PC-3 (cell line): ENCODE measurements at regions not wholly inside any gene's neighbourhood (a gene's known extent, or its start where the extent isn't known, plus 50 kb on each side); places are given as distances from the start of the nearest gene placed in this dataset.

ENCODE experiments used
- EZH2 ChIP-seq: fragments of 300-600 bp; sonication (generic); IDR thresholded peaks from one replicate; pipeline ENCODE4 v1.6.1; 2017; ENCODE audit warnings: antibody characterized with exemption, mild to moderate bottlenecking, low read length; ENCODE audit not compliant: unreplicated experiment
- EZH2phosphoT487 ChIP-seq: fragments of 300-600 bp; sonication (generic); IDR thresholded peaks from 2 replicates; pipeline ENCODE4 v1.6.1; 2018; ENCODE audit warnings: mild to moderate bottlenecking, antibody characterized with exemption, low read length, borderline replicate concordance
- TF ChIP-seq, protein P1 (sequence below): fragments of 300-600 bp; sonication (generic); conservative IDR thresholded peaks from 2 replicates; pipeline ENCODE4 v1.5.1; 2017; ENCODE audit warnings: antibody characterized with exemption, low read depth, mild to moderate bottlenecking, low read length

DNA sequence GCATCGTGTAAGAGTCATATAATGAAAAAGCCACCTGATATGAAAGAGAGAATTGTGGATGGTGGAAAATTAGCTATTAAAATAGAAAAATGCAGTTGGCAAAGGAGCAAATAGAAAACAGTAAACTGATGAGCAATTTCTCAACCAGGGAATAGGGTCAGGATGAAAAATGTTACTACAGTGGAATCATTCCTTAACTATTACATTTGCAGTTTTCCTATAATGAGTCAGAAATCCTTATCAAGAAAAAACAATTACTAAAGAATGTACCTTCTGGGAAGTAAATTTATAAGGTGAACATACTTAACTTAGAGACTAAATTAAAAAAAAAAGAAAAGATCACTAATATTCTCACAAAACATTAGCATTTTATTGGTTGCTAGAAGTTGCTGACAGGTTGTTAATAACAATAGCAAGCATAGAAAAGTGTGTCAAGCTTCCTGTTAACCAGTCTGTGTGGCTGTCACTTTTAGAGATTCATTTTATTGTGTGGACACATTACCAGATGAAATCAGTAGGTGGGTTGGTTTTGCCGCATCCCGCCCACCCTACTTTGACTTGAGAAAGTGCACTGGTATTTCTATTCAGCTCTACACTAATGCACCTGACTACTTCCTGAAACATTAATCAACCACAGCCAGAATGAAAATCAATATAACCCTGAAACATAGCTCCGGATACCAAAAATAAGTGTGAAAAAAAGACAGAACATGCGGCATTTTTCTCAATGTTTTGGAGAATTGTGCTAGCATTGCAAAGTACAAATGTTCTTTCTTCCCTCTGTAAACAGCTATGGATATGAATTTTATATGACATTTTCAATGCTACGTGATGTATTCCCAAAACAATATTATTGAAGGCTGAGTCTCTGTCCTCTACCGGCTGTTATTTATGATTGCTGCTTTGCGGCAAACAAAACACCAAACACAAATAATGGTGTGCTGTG lies 576.7 kb downstream of the SLC16A7 start:
- TF ChIP-seq, protein P1, sequence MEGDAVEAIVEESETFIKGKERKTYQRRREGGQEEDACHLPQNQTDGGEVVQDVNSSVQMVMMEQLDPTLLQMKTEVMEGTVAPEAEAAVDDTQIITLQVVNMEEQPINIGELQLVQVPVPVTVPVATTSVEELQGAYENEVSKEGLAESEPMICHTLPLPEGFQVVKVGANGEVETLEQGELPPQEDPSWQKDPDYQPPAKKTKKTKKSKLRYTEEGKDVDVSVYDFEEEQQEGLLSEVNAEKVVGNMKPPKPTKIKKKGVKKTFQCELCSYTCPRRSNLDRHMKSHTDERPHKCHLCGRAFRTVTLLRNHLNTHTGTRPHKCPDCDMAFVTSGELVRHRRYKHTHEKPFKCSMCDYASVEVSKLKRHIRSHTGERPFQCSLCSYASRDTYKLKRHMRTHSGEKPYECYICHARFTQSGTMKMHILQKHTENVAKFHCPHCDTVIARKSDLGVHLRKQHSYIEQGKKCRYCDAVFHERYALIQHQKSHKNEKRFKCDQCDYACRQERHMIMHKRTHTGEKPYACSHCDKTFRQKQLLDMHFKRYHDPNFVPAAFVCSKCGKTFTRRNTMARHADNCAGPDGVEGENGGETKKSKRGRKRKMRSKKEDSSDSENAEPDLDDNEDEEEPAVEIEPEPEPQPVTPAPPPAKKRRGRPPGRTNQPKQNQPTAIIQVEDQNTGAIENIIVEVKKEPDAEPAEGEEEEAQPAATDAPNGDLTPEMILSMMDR: no peak
- TF ChIP-seq EZH2 (no peak), EZH2phosphoT487 (no peak)
